Keratinocyte (primary cell): ENCODE measurements at regions not wholly inside any gene's neighbourhood (a gene's known extent, or its start where the extent isn't known, plus 50 kb on each side); places are given as distances from the start of the nearest gene placed in this dataset.

ENCODE experiments used
- DNase-seq: peaks from one replicate; pipeline ENCODE4 v3.0.0-alpha.2; 2011; ENCODE audit warnings: low read depth, missing footprints, low spot score
- FAIRE-seq: peaks from 2 replicates; lab custom pipeline; 2011; peaks lifted over from hg19 to GRCh38; lab: Jason Lieb, UNC
- H2AFZ ChIP-seq: 2 replicates; pipeline ENCODE4 v1.6.0; 2012; ENCODE audit warnings: low read length, control low read depth, inconsistent platforms; ENCODE audit not compliant: control insufficient read depth
- H3K27ac ChIP-seq: 2 replicates; pipeline ENCODE4 v1.5.1; 2011; ENCODE audit warnings: low read length; ENCODE audit not compliant: control insufficient read depth, insufficient read depth
- H3K27me3 ChIP-seq: 3 replicates; pipeline ENCODE4 v1.6.0; 2011; ENCODE audit warnings: low read length; ENCODE audit not compliant: control insufficient read depth, insufficient read depth; ENCODE audit errors: extremely low read depth
- H3K36me3 ChIP-seq, 2 experiments: 2 replicates in 1 of 2; 3 replicates in 1 of 2; pipeline ENCODE4 v1.5.1; 2011; ENCODE audit warnings: low read length in 2 of 2, mild to moderate bottlenecking in 1 of 2; ENCODE audit not compliant: control insufficient read depth in 2 of 2, insufficient read depth in 2 of 2; ENCODE audit errors: extremely low read depth in 1 of 2
- H3K4me1 ChIP-seq: 3 replicates; pipeline ENCODE4 v1.5.1; 2011; ENCODE audit warnings: low read length; ENCODE audit not compliant: control insufficient read depth, insufficient read depth; ENCODE audit errors: extremely low read depth
- H3K4me2 ChIP-seq: 3 replicates; pipeline ENCODE4 v1.6.0; 2011; ENCODE audit warnings: low read depth, low read length; ENCODE audit not compliant: control insufficient read depth, insufficient read depth; ENCODE audit errors: extremely low read depth
- H3K4me3 ChIP-seq, 3 experiments: fragments of 200-600 bp in 1 of 3; sonication (generic) in 1 of 3; 2 replicates in 2 of 3; 3 replicates in 1 of 3; pipeline ENCODE4 v1.5.1; 2011 to 2016; ENCODE audit warnings: low read length in 3 of 3, mild to moderate bottlenecking in 3 of 3, control low read depth in 2 of 3, inconsistent platforms in 1 of 3, low read depth in 1 of 3, mixed read lengths in 1 of 3, mixed run types in 1 of 3, moderate library complexity in 1 of 3; ENCODE audit not compliant: control insufficient read depth in 2 of 3, insufficient read depth in 2 of 3; ENCODE audit errors: extremely low read depth in 1 of 3
- H3K79me2 ChIP-seq: 2 replicates; pipeline ENCODE4 v1.6.0; 2012; ENCODE audit warnings: low read length; ENCODE audit not compliant: control insufficient read depth, insufficient read depth
- H3K9ac ChIP-seq: 3 replicates; pipeline ENCODE4 v1.6.0; 2011; ENCODE audit warnings: low read length; ENCODE audit not compliant: control insufficient read depth, insufficient read depth; ENCODE audit errors: extremely low read depth
- H3K9me1 ChIP-seq: 3 replicates; pipeline ENCODE4 v1.6.0; 2011; ENCODE audit warnings: low read length; ENCODE audit not compliant: control insufficient read depth, insufficient read depth; ENCODE audit errors: extremely low read depth
- H3K9me3 ChIP-seq: 2 replicates; pipeline ENCODE4 v1.5.1; 2012; ENCODE audit warnings: low read depth, low read length; ENCODE audit not compliant: control insufficient read depth
- H4K20me1 ChIP-seq: 3 replicates; pipeline ENCODE4 v1.6.0; 2011; ENCODE audit warnings: low read length; ENCODE audit not compliant: control insufficient read depth, insufficient read depth; ENCODE audit errors: extremely low read depth
- CTCF ChIP-seq, 3 experiments: IDR thresholded peaks in 1 of 3; conservative IDR thresholded peaks in 1 of 3; optimal IDR thresholded peaks in 1 of 3; 2 replicates in 2 of 3; 3 replicates in 1 of 3; pipeline versions ENCODE3 to v1.5.1; 2011; ENCODE audit warnings: low read length in 3 of 3, mild to moderate bottlenecking in 3 of 3, moderate library complexity in 2 of 3, control low read depth in 1 of 3, inconsistent platforms in 1 of 3; ENCODE audit not compliant: insufficient read depth in 2 of 3; ENCODE audit errors: extremely low read depth in 1 of 3
- EZH2 ChIP-seq: IDR thresholded peaks from one replicate; pipeline ENCODE4 v1.6.1; 2012; ENCODE audit warnings: inconsistent platforms, mild to moderate bottlenecking, low read length, moderate library complexity
- dilution Hi-C: fragments of 300-500 bp; cut with MboI; formaldehyde crosslinking; loops from one replicate; pipeline ENCODE4 v1.7.0; 2020; ENCODE audit warnings: low sequenced_read_pairs; ENCODE audit not compliant: extremely low pct_ligation_motif_present

- Histone ChIP-seq H3K4me2 (no peak overlapping the region), H3K36me3 (no peaks in the 10 kb centered on the region), H3K4me3 (no peak overlapping the region), H3K79me2 (no peaks in the 10 kb centered on the region), H3K9me3 (no peaks in the 10 kb centered on the region), H3K27me3 (no peaks in the 10 kb centered on the region), H3K9me1 (no peaks in the 10 kb centered on the region), H3K9ac (no peak overlapping the region), H2AFZ (no peak overlapping the region), H3K4me1 (no peaks in the 10 kb centered on the region), H4K20me1 (no peaks in the 10 kb centered on the region), H3K27ac (no peak overlapping the region)
- TF ChIP-seq EZH2 (no peak), CTCF (optimal IDR thresholded peaks at IDR 0.05 in 1 of 3, IDR thresholded peaks at IDR 0.05 in 1 of 3, conservative IDR thresholded peaks at IDR 0.05 in 1 of 3; ENCODE audit: extremely low read depth in 1 of 3, insufficient read depth in 2 of 3, low read length in 3 of 3) (no peak)
- FAIRE-seq (no peak), DNase-seq (no peak)
- dilution Hi-C loops = no loop called here
Observed at GRCh38 chr14:38860530-38860929, 242.5 kb downstream of the SEC23A start.

GRCh38 chr14:38856798-38857197 is 246.2 kb downstream of the SEC23A start:
- H3K9me3 ChIP-seq = no peaks in the 10 kb centered on the region
- FAIRE-seq (no peak), DNase-seq (no peak)
- H3K9ac ChIP-seq = no peak overlapping the region
- H3K4me2 ChIP-seq = no peak overlapping the region
- no peaks in the 10 kb centered on the region for H4K20me1 ChIP-seq
- H3K4me3 ChIP-seq = no peak overlapping the region
- no peak overlapping the region for H2AFZ ChIP-seq
- H3K4me1 ChIP-seq = no peaks in the 10 kb centered on the region
- TF ChIP-seq EZH2 (no peak), CTCF (optimal IDR thresholded peaks at IDR 0.05 in 1 of 3, IDR thresholded peaks at IDR 0.05 in 1 of 3, conservative IDR thresholded peaks at IDR 0.05 in 1 of 3; ENCODE audit: extremely low read depth in 1 of 3, insufficient read depth in 2 of 3, low read length in 3 of 3) (no peak)
- H3K9me1 ChIP-seq = no peaks in the 10 kb centered on the region
- H3K27ac ChIP-seq = no peak overlapping the region
- dilution Hi-C loops = no loop called here
- no peaks in the 10 kb centered on the region for H3K27me3 ChIP-seq
- no peaks in the 10 kb centered on the region for H3K36me3 ChIP-seq
- no peaks in the 10 kb centered on the region for H3K79me2 ChIP-seq
